GM19238 (cell line): ENCODE measurements at regions not wholly inside any gene's neighbourhood (a gene's known extent, or its start where the extent isn't known, plus 50 kb on each side); places are given as distances from the start of the nearest gene placed in this dataset.
"Not testable (repeated sequence)": the region's sequence is repeated elsewhere in the genome, so short reads cannot be mapped to it uniquely, and the experiment has no call there.

ENCODE experiments used
- DNase-seq: peaks from one replicate; pipeline ENCODE4 v3.0.0; 2011; ENCODE audit warnings: low spot score; ENCODE audit not compliant: insufficient read length

GRCh38 chr2:39487398-39488250 is 50.5 kb upstream of the MAP4K3 start:
- DNase-seq, result no peak

GRCh38 chr2:39488450-39488849 is 51.4 kb upstream of the MAP4K3 start:
- no peak for DNase-seq

GRCh38 chr2:39490586-39490985 is 53.5 kb upstream of the MAP4K3 start:
- DNase-seq, result no peak

- DNase-seq, result no peak
Observed at GRCh38 chr2:39491653-39492052, 54.6 kb upstream of the MAP4K3 start.

- peak; percentile 60 for DNase-seq
Observed at GRCh38 chr2:39492095-39492590, 55.1 kb upstream of the MAP4K3 start.

GRCh38 chr2:39492716-39493115 is 55.6 kb upstream of the MAP4K3 start:
- DNase-seq, result no peak

GRCh38 chr2:39494784-39495251 is 57.7 kb upstream of the MAP4K3 start:
- DNase-seq, result no peak

GRCh38 chr2:39497082-39497801 is 60.2 kb upstream of the MAP4K3 start:
- no peak for DNase-seq

GRCh38 chr2:39498176-39498575 is 61.1 kb upstream of the MAP4K3 start:
- DNase-seq, result not testable (repeated sequence)

- DNase-seq, result no peak
Observed at GRCh38 chr2:39498786-39499185, 61.7 kb upstream of the MAP4K3 start.

- no peak for DNase-seq
Observed at GRCh38 chr2:39499336-39499735, 62.3 kb upstream of the MAP4K3 start.

- no peak for DNase-seq
Observed at GRCh38 chr2:39501412-39501811, 64.3 kb upstream of the MAP4K3 start.

GRCh38 chr2:39503277-39503676 is 66.2 kb upstream of the MAP4K3 start:
- DNase-seq, result no peak

GRCh38 chr2:39504790-39505335 is 67.8 kb upstream of the MAP4K3 start:
- DNase-seq, result no peak

GRCh38 chr2:39506215-39506614 is 69.1 kb upstream of the MAP4K3 start:
- DNase-seq, result no peak

- DNase-seq, result no peak
Observed at GRCh38 chr2:39508198-39508597, 71.1 kb upstream of the MAP4K3 start.

- DNase-seq, result no peak
Observed at GRCh38 chr2:39510140-39510539, 73.1 kb upstream of the MAP4K3 start.

GRCh38 chr2:39511219-39511604 is 74.1 kb upstream of the MAP4K3 start:
- no peak for DNase-seq

- DNase-seq, result no peak
Observed at GRCh38 chr2:39511605-39512433, 74.7 kb upstream of the MAP4K3 start.

GRCh38 chr2:39512434-39512935 is 75.4 kb upstream of the MAP4K3 start:
- DNase-seq, result no peak

GRCh38 chr2:39512941-39513340 is 75.9 kb upstream of the MAP4K3 start:
- DNase-seq, result no peak
